ENCODE measurements at regions not wholly inside any gene's neighbourhood (a gene's known extent, or its start where the extent isn't known, plus 50 kb on each side); places are given as distances from the start of the nearest gene placed in this dataset.

- H3K4me3 Mint-ChIP-seq = no peak overlapping the region
- no peak for DNase-seq
Measured at GRCh38 chr15:35151381-35151780, 66.3 kb upstream of the NANOGP8 start.

GRCh38 chr15:35150361-35150760 lies 65.3 kb upstream of the NANOGP8 start:
- H3K4me3 Mint-ChIP-seq = no peak overlapping the region
- no peaks in the 10 kb centered on the region for H3K36me3 ChIP-seq (ENCODE audit: control insufficient read depth, insufficient read depth, low read length)
- H3K36me3 Mint-ChIP-seq = no peaks in the 10 kb centered on the region
- no peaks in the 10 kb centered on the region for H3K9me3 Mint-ChIP-seq
- no peak overlapping the region for H3K27ac Mint-ChIP-seq
- H3K4me1 ChIP-seq (ENCODE audit: control insufficient read depth, insufficient read depth, low read length, poor library complexity, severe bottlenecking) = no peaks in the 10 kb centered on the region
- H3K9me3 ChIP-seq (ENCODE audit: control insufficient read depth in 2 of 2, low read length in 2 of 2) = no peaks in the 10 kb centered on the region
- ATAC-seq (ENCODE audit: low read depth in 2 of 2) = no peak
- H3K27me3 ChIP-seq (ENCODE audit: control insufficient read depth, insufficient read depth, low read length) = no peaks in the 10 kb centered on the region
- DNase-seq = no peak
- no peak overlapping the region for H3K27ac ChIP-seq (ENCODE audit: insufficient read depth, low read length, poor library complexity, severe bottlenecking)
- H3K4me1 Mint-ChIP-seq = no peaks in the 10 kb centered on the region
- no peak overlapping the region for H3K4me3 ChIP-seq (ENCODE audit: low read depth, low read length)
- peaks cover 4% of the 10 kb centered on the region for H3K27me3 Mint-ChIP-seq

More at GRCh38 chr15:35151381-35151780, 66.3 kb upstream of the NANOGP8 start:
- Mint-ChIP-seq H3K36me3 (no peaks in the 10 kb centered on the region), H3K27me3 (peaks cover 3% of the 10 kb centered on the region), H3K4me1 (no peaks in the 10 kb centered on the region), H3K9me3 (no peaks in the 10 kb centered on the region), H3K27ac (no peak overlapping the region)
- no peak for ATAC-seq (ENCODE audit: low read depth in 2 of 2)
- H3K27me3 ChIP-seq (ENCODE audit: control insufficient read depth, insufficient read depth, low read length) = no peaks in the 10 kb centered on the region
- no peak overlapping the region for H3K4me3 ChIP-seq (ENCODE audit: low read depth, low read length)
- H3K27ac ChIP-seq (ENCODE audit: insufficient read depth, low read length, poor library complexity, severe bottlenecking) = no peak overlapping the region
- no peaks in the 10 kb centered on the region for H3K36me3 ChIP-seq (ENCODE audit: control insufficient read depth, insufficient read depth, low read length)
- H3K9me3 ChIP-seq (ENCODE audit: control insufficient read depth in 2 of 2, low read length in 2 of 2) = no peaks in the 10 kb centered on the region
- no peaks in the 10 kb centered on the region for H3K4me1 ChIP-seq (ENCODE audit: control insufficient read depth, insufficient read depth, low read length, poor library complexity, severe bottlenecking)

- Histone ChIP-seq H3K4me1 (ENCODE audit: control insufficient read depth, insufficient read depth, low read length, poor library complexity, severe bottlenecking) (no peaks in the 10 kb centered on the region), H3K4me3 (ENCODE audit: low read depth, low read length) (no peak overlapping the region), H3K36me3 (ENCODE audit: control insufficient read depth, insufficient read depth, low read length) (no peaks in the 10 kb centered on the region), H3K27ac (ENCODE audit: insufficient read depth, low read length, poor library complexity, severe bottlenecking) (no peak overlapping the region), H3K27me3 (ENCODE audit: control insufficient read depth, insufficient read depth, low read length) (no peaks in the 10 kb centered on the region), H3K9me3 (ENCODE audit: control insufficient read depth in 2 of 2, low read length in 2 of 2) (no peaks in the 10 kb centered on the region)
- Mint-ChIP-seq H3K4me1 (no peaks in the 10 kb centered on the region), H3K36me3 (no peaks in the 10 kb centered on the region), H3K4me3 (no peak overlapping the region), H3K27me3 (peaks cover 9% of the 10 kb centered on the region), H3K27ac (no peak overlapping the region), H3K9me3 (no peaks in the 10 kb centered on the region)
- no peak for ATAC-seq (ENCODE audit: low read depth in 2 of 2)
- DNase-seq = no peak
Measured at GRCh38 chr15:35145336-35145735, 60.2 kb upstream of the NANOGP8 start.

GRCh38 chr15:35142578-35142977 lies 57.5 kb upstream of the NANOGP8 start:
- Histone ChIP-seq H3K36me3 (ENCODE audit: control insufficient read depth, insufficient read depth, low read length) (no peaks in the 10 kb centered on the region), H3K4me3 (ENCODE audit: low read depth, low read length) (no peak overlapping the region), H3K27me3 (ENCODE audit: control insufficient read depth, insufficient read depth, low read length) (no peaks in the 10 kb centered on the region), H3K27ac (ENCODE audit: insufficient read depth, low read length, poor library complexity, severe bottlenecking) (no peak overlapping the region), H3K4me1 (ENCODE audit: control insufficient read depth, insufficient read depth, low read length, poor library complexity, severe bottlenecking) (no peaks in the 10 kb centered on the region), H3K9me3 (ENCODE audit: control insufficient read depth in 2 of 2, low read length in 2 of 2) (no peaks in the 10 kb centered on the region)
- H3K9me3 Mint-ChIP-seq = no peaks in the 10 kb centered on the region
- H3K27ac Mint-ChIP-seq = no peak overlapping the region
- no peak overlapping the region for H3K4me3 Mint-ChIP-seq
- ATAC-seq (ENCODE audit: low read depth in 2 of 2) = no peak
- no peaks in the 10 kb centered on the region for H3K4me1 Mint-ChIP-seq
- peaks cover 9% of the 10 kb centered on the region for H3K27me3 Mint-ChIP-seq
- no peaks in the 10 kb centered on the region for H3K36me3 Mint-ChIP-seq
- no peak for DNase-seq

GRCh38 chr15:35141743-35142471 lies 56.8 kb upstream of the NANOGP8 start:
- ATAC-seq (ENCODE audit: low read depth in 2 of 2) (no peak), DNase-seq (no peak)
- peaks cover 9% of the 10 kb centered on the region for H3K27me3 Mint-ChIP-seq
- no peaks in the 10 kb centered on the region for H3K4me1 Mint-ChIP-seq
- H3K4me3 Mint-ChIP-seq = no peak overlapping the region
- H3K27ac Mint-ChIP-seq = no peak overlapping the region
- Histone ChIP-seq H3K36me3 (ENCODE audit: control insufficient read depth, insufficient read depth, low read length) (no peaks in the 10 kb centered on the region), H3K4me3 (ENCODE audit: low read depth, low read length) (no peak overlapping the region), H3K9me3 (ENCODE audit: control insufficient read depth in 2 of 2, low read length in 2 of 2) (no peaks in the 10 kb centered on the region), H3K27ac (ENCODE audit: insufficient read depth, low read length, poor library complexity, severe bottlenecking) (no peak overlapping the region), H3K27me3 (ENCODE audit: control insufficient read depth, insufficient read depth, low read length) (no peaks in the 10 kb centered on the region), H3K4me1 (ENCODE audit: control insufficient read depth, insufficient read depth, low read length, poor library complexity, severe bottlenecking) (no peaks in the 10 kb centered on the region)
- no peaks in the 10 kb centered on the region for H3K9me3 Mint-ChIP-seq
- no peaks in the 10 kb centered on the region for H3K36me3 Mint-ChIP-seq

GRCh38 chr15:35139822-35140221 lies 54.7 kb upstream of the NANOGP8 start:
- no peaks in the 10 kb centered on the region for H3K9me3 Mint-ChIP-seq
- no peak overlapping the region for H3K27ac Mint-ChIP-seq
- DNase-seq (no peak), ATAC-seq (ENCODE audit: low read depth in 2 of 2) (no peak)
- Histone ChIP-seq H3K36me3 (ENCODE audit: control insufficient read depth, insufficient read depth, low read length) (no peaks in the 10 kb centered on the region), H3K9me3 (ENCODE audit: control insufficient read depth in 2 of 2, low read length in 2 of 2) (no peaks in the 10 kb centered on the region), H3K4me3 (ENCODE audit: low read depth, low read length) (no peak overlapping the region), H3K4me1 (ENCODE audit: control insufficient read depth, insufficient read depth, low read length, poor library complexity, severe bottlenecking) (no peaks in the 10 kb centered on the region), H3K27me3 (ENCODE audit: control insufficient read depth, insufficient read depth, low read length) (no peaks in the 10 kb centered on the region), H3K27ac (ENCODE audit: insufficient read depth, low read length, poor library complexity, severe bottlenecking) (no peak overlapping the region)
- H3K4me3 Mint-ChIP-seq = no peak overlapping the region
- peaks cover 5% of the 10 kb centered on the region for H3K27me3 Mint-ChIP-seq
- no peaks in the 10 kb centered on the region for H3K4me1 Mint-ChIP-seq
- H3K36me3 Mint-ChIP-seq = no peaks in the 10 kb centered on the region

- peaks cover 0 to 2% (median 0%) of the 10 kb centered on the region in 7 donors for H3K9me3 Mint-ChIP-seq
- Histone ChIP-seq H3K27me3 (ENCODE audit: control insufficient read depth, insufficient read depth, low read length) (no peaks in the 10 kb centered on the region), H3K4me3 (ENCODE audit: low read depth, low read length) (no peak overlapping the region), H3K27ac (ENCODE audit: insufficient read depth, low read length, poor library complexity, severe bottlenecking) (no peak overlapping the region), H3K4me1 (ENCODE audit: control insufficient read depth, insufficient read depth, low read length, poor library complexity, severe bottlenecking) (no peaks in the 10 kb centered on the region), H3K36me3 (ENCODE audit: control insufficient read depth, insufficient read depth, low read length) (no peaks in the 10 kb centered on the region), H3K9me3 (ENCODE audit: control insufficient read depth in 2 of 2, low read length in 2 of 2) (peaks cover 0 to under 1% of the 10 kb centered on the region in 2 experiments)
- no peaks in the 10 kb centered on the region for H3K36me3 Mint-ChIP-seq
- DNase-seq (no peak), ATAC-seq (ENCODE audit: low read depth in 2 of 2) (no peak)
- H3K27ac Mint-ChIP-seq = no peak overlapping the region
- no peaks in the 10 kb centered on the region for H3K4me1 Mint-ChIP-seq
- no peak overlapping the region for H3K4me3 Mint-ChIP-seq
- peaks cover 7% of the 10 kb centered on the region for H3K27me3 Mint-ChIP-seq
Measured at GRCh38 chr15:35137190-35137574, 52.1 kb upstream of the NANOGP8 start.
